ENCODE measurements at regions not wholly inside any gene's neighbourhood (a gene's known extent, or its start where the extent isn't known, plus 50 kb on each side); places are given as distances from the start of the nearest gene placed in this dataset.
A peak's percentile ranks its signal among the peaks of the same experiment; 100 is the strongest.
"Not testable (repeated sequence)": the region's sequence is repeated elsewhere in the genome, so short reads cannot be mapped to it uniquely, and the experiment has no call there.

GRCh38 chr5:118604106-118604505, 384.2 kb downstream of the DTWD2 start:
- no peak for DNase-seq (ENCODE audit: low spot score)

- no peak for DNase-seq (ENCODE audit: low spot score)
These were observed 385.1 kb downstream of the DTWD2 start for GRCh38 chr5:118603278-118603677.

GRCh38 chr5:118598311-118598710, 390.0 kb downstream of the DTWD2 start:
- DNase-seq (ENCODE audit: low spot score), result peak; percentile 66

- peak; percentile 18 for DNase-seq (ENCODE audit: low spot score)
These were observed 390.8 kb downstream of the DTWD2 start for GRCh38 chr5:118597543-118597942.

- no peak for DNase-seq (ENCODE audit: low spot score)
These were observed 392.1 kb downstream of the DTWD2 start for GRCh38 chr5:118596255-118596654.

- DNase-seq (ENCODE audit: low spot score), result no peak
These were observed 395.4 kb downstream of the DTWD2 start for GRCh38 chr5:118593003-118593328.

- DNase-seq (ENCODE audit: low spot score), result no peak
These were observed 395.9 kb downstream of the DTWD2 start for GRCh38 chr5:118592229-118593002.

GRCh38 chr5:118590806-118591205, 397.5 kb downstream of the DTWD2 start:
- DNase-seq (ENCODE audit: low spot score), result no peak

GRCh38 chr5:118580949-118581348, 407.4 kb downstream of the DTWD2 start:
- DNase-seq (ENCODE audit: low spot score), result no peak

- no peak for DNase-seq (ENCODE audit: low spot score)
These were observed 410.3 kb downstream of the DTWD2 start for GRCh38 chr5:118578093-118578492.

- DNase-seq (ENCODE audit: low spot score), result no peak
These were observed 410.7 kb downstream of the DTWD2 start for GRCh38 chr5:118577621-118578020.

GRCh38 chr5:118570276-118570675, 418.1 kb downstream of the DTWD2 start:
- DNase-seq (ENCODE audit: low spot score), result not testable (repeated sequence)

- DNase-seq (ENCODE audit: low spot score), result not testable (repeated sequence)
These were observed 418.8 kb downstream of the DTWD2 start for GRCh38 chr5:118569596-118569995.

GRCh38 chr5:118565335-118565971, 422.9 kb downstream of the DTWD2 start:
- DNase-seq (ENCODE audit: low spot score), result no peak

GRCh38 chr5:118561971-118562370, 426.4 kb downstream of the DTWD2 start:
- DNase-seq (ENCODE audit: low spot score), result no peak

GRCh38 chr5:118561235-118561634, 427.1 kb downstream of the DTWD2 start:
- no peak for DNase-seq (ENCODE audit: low spot score)

GRCh38 chr5:118558871-118559270, 429.5 kb downstream of the DTWD2 start:
- DNase-seq (ENCODE audit: low spot score), result no peak

GRCh38 chr5:118557251-118557661, 431.1 kb downstream of the DTWD2 start:
- no peak for DNase-seq (ENCODE audit: low spot score)

GRCh38 chr5:118556792-118557191, 431.6 kb downstream of the DTWD2 start:
- no peak for DNase-seq (ENCODE audit: low spot score)

GRCh38 chr5:118555727-118556126, 432.6 kb downstream of the DTWD2 start:
- DNase-seq (ENCODE audit: low spot score), result no peak

GRCh38 chr5:118554981-118555380, 433.4 kb downstream of the DTWD2 start:
- DNase-seq (ENCODE audit: low spot score), result no peak

GRCh38 chr5:118554241-118554640, 434.1 kb downstream of the DTWD2 start:
- DNase-seq (ENCODE audit: low spot score), result no peak

- no peak for DNase-seq (ENCODE audit: low spot score)
These were observed 434.7 kb downstream of the DTWD2 start for GRCh38 chr5:118553662-118554061.
